UCSD-AML1 (cell line): ENCODE measurements at regions not wholly inside any gene's neighbourhood (a gene's known extent, or its start where the extent isn't known, plus 50 kb on each side); places are given as distances from the start of the nearest gene placed in this dataset.
"Not testable (repeated sequence)": the region's sequence is repeated elsewhere in the genome, so short reads cannot be mapped to it uniquely, and the experiment has no call there.

Experiments
- DNase-seq: peaks from one replicate; lab custom pipeline; 2025; ENCODE audit not compliant: unreplicated experiment; lab: John Stamatoyannopoulos, UW

- DNase-seq, result no peak
Measured at GRCh38 chr6:23823421-23823820, 302.6 kb upstream of the NRSN1 start.

DNA sequence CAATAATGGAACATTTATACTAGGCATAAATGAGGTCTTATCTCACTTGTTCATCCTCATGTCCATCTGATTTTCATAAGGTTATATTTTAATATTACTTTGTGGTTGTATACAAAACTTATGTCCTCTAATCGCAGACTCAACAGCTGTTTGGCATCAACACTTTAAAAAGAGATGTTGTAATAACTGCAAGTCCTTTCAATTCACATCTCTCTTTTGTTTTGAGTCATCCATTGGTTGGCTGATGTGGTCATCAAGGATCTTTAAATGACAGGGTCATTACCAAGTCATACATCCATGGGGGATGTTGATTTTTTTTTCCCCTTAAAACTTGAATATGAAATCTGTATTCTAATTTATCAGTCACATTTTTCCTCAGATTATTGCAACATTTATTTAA, 299.4 kb upstream of the NRSN1 start:
- no peak for DNase-seq

DNA sequence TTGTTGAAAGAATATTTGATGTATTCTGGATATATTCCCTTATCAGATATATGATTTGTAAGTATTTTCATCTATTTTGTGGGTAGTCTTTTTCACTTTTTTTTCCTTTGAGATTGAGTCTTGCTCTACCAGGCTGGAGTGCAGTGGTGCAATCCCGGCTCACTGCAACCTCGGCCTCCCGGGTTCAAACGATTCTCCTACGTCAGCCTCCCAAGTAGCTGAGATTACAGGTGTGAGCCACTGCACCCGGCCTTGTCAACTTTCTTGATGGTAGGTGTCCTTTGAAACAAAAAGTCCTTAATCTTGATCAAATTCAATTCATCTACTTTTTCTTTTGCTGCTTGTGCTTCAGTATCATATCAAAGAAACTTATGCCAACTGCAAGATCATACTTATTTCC, 297.2 kb upstream of the NRSN1 start:
- no peak for DNase-seq

GRCh38 chr6:23841116-23841515, 284.9 kb upstream of the NRSN1 start:
- DNase-seq, result no peak

- no peak for DNase-seq
Measured at GRCh38 chr6:23842760-23843159, 283.3 kb upstream of the NRSN1 start.

DNA sequence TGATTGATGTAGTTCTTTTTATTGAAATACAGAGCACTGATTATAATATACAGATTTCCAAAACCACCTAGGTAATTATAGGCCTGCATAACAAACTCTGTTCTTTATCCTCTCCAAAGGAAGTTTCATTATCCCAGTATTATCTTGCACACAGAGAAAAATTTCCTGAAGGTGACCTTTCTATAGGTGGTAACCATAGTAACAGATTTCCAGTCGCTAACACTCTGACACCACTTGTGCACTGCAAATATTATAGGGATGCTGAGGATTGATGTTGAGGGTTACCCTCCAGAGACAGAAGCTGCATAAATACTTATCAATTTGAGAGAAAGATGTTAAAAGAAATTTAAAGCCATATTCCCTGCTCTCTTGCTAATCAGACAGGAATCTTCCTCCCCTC, 274.5 kb upstream of the NRSN1 start:
- DNase-seq, result no peak

- DNase-seq, result not testable (repeated sequence)
Measured at GRCh38 chr6:23853566-23854133, 272.4 kb upstream of the NRSN1 start.

DNA sequence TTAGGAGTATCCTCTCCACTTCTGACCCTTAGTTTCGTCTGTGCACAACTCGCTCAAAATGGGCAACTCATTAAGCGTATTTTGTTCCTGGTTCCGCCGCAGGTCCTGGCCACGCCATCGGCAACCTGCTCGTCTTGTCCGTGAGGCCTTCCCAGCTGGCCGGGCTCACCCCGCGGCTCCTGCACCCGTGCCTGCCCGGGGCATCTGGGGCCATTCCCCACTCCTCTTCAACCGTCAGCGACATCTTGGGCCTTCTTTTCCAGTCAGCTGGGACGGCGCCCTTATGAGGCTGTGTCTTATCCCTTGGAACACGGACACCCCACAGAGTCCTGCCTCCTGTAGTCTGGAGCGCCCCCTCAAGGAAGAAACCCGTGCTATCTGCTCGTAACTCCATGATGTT, 271.9 kb upstream of the NRSN1 start:
- DNase-seq, result not testable (repeated sequence)

DNA sequence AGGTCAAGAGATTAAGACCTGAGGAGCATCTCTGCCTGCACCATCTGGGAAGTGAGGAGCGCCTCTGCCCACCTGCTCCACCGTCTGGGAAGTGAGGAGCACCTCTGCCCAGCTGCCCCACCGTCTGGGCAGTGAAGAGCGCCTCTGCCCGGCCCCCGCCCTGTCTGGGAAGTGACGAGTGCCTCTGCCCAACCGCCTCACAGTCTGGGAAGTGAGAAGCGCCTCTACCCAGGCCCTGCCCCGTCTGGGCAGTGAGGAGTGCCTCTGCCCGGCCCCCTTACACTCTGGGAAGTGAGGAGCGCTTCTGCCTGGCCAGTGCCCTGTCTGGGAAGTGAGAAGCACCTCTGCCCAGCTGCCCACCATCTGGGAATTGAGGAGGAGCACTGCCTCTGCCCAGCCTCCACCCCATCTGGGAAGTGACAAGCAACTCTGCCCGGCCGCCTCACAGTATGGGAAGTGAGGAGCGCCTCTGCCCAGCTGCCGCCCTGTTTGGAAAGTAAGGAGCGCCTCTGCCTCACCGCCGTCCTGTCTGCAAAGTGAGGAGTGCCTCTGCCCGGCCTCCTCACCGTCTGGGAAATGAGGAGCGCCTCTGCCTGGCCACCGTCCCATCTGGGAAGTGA, 270.4 kb upstream of the NRSN1 start:
- no peak for DNase-seq

DNA sequence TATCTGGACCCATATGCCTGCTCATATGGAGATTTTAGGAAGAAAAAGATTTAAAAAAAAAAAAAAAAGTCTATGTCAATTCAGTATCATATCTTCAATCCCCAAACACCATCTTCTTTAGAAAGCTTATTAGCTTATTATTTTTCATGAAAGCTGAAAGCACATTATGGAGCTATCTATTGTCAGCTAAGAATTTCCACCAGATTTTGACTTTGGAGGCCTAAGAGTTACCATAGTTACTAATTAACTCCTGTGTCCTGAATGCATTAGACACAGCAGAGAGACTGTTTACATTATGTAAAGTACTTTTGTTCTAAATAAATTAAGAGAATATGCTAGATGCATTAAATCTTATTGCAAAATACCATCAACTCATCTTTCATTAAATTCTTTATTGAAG, 255.5 kb upstream of the NRSN1 start:
- DNase-seq, result no peak

GRCh38 chr6:23873161-23873560, 252.9 kb upstream of the NRSN1 start:
- DNase-seq, result no peak

DNA sequence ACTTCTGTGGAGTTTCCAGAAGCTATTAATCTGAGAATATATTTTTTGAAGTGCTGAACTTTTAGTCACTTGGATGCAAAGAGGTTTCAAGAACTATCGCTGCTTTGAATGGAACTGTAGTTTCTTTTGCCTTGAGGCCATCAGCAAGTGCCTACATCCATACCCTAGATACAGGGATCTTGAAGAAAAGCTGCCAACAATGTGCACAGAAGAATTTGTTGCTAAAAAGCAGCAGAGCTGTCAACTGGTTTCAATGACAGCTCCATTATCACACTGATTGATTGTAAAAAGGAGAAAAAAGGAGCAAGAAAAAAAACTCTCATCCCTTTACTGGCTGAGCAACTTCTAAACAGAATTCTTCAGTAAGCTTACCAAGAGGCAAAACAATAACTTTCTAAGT, 251.0 kb upstream of the NRSN1 start:
- no peak for DNase-seq

DNA sequence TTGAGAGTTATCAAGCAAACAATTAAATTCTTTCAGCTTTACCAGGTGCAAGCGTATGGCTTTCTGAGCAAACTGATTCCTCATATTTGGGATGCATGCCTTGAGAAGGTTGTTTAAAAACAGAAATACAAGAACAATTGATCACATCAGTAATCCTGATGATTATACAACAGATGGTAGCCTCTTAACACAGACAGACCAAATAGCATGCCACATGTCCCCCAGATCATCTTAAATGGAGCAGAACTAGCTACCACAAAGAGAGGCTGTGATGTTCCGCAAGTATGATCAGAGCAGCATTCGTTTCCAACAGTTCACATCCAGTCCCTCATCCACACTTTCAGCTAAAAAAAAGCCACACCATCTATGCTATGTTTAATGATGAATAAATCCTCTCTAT, 246.2 kb upstream of the NRSN1 start:
- no peak for DNase-seq

- no peak for DNase-seq
Measured at GRCh38 chr6:23890543-23891227, 235.3 kb upstream of the NRSN1 start.

GRCh38 chr6:23905133-23905815, 220.7 kb upstream of the NRSN1 start:
- no peak for DNase-seq

- no peak for DNase-seq
Measured at GRCh38 chr6:23910420-23910819, 215.6 kb upstream of the NRSN1 start.

DNA sequence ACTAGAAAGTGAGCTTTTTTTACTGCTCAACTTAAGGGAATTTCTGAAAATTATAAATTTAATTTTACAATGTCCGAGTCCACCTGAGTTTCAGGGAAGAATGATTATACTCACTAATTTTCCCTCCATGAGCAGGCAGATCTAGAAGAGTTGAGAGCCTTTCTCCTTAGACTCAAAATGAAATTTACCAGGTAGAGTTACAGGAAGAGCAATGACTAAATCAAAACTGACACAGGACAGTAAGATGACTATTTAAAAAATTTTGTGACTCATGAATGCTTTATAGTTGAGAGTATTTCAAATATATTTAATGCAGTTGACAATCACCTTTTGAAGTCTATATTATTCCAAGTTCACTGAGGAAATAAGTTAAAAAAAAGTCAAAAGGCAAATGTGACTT, 198.1 kb upstream of the NRSN1 start:
- DNase-seq, result no peak

DNA sequence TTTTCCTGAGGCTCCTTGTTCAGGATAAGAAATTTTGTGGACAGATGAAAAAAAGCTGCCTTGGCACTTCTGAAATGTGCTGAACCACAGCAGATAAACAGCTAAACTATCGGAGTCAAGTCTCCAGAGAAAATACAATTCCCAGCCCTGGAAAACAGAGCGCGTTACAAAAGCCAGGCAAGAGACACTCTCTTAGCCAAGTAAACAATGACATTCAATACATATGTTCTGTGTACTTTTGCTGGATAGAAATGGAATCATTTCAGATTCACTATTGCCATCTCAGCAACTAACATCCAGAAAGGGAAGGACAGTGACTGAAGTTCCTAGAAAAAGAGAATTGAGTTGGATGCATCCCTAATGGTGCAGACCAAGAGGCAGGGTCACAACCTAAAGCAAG, 196.8 kb upstream of the NRSN1 start:
- no peak for DNase-seq

DNA sequence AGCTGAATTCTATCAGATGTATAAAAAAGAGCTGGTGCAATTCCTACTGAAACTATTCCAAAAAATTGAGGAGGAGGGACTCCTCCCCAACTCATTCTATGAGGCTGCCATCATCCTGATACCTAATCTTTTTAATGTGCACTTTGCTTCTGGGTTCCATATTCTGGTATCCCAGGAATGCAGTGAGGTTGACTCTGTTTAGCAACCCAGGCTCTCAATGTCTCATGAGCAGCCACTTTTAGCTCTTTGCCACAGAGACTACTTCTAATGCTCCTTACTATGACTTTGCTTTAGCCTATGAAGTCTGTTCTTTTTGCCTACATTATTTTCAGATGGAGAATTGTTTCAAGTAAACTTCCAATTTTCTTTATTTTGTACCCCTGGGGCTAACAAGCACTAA, 185.5 kb upstream of the NRSN1 start:
- DNase-seq, result no peak

DNA sequence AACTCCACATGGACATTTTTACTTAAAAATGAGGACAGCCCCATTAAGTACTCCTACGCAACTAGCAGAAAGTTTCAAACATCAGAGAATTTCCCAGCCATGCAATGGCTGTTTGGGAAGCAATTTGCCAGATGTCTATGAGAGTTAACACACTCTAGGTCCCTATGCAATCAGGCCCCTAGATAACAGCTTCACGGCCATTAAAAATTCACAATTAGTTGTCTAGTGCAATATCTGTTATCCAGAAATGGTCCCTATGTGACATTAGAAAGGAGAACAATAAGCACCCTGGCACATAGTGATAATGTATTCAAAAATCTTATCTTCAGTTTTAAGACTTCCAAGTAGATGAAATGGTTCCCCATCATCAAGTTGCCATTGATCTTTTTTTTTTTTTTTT, 174.3 kb upstream of the NRSN1 start:
- no peak for DNase-seq

GRCh38 chr6:23952245-23952644, 173.8 kb upstream of the NRSN1 start:
- no peak for DNase-seq

GRCh38 chr6:23953976-23954375, 172.0 kb upstream of the NRSN1 start:
- no peak for DNase-seq
